Glomerular visceral epithelial cell (primary cell): ENCODE measurements at regions not wholly inside any gene's neighbourhood (a gene's known extent, or its start where the extent isn't known, plus 50 kb on each side); places are given as distances from the start of the nearest gene placed in this dataset.
"Not testable (repeated sequence)": the region's sequence is repeated elsewhere in the genome, so short reads cannot be mapped to it uniquely, and the experiment has no call there.

Experiments
- DNase-seq: peaks from one replicate; pipeline ENCODE4 v3.0.0-alpha.2; 2016; ENCODE audit errors: extremely low spot score

DNA sequence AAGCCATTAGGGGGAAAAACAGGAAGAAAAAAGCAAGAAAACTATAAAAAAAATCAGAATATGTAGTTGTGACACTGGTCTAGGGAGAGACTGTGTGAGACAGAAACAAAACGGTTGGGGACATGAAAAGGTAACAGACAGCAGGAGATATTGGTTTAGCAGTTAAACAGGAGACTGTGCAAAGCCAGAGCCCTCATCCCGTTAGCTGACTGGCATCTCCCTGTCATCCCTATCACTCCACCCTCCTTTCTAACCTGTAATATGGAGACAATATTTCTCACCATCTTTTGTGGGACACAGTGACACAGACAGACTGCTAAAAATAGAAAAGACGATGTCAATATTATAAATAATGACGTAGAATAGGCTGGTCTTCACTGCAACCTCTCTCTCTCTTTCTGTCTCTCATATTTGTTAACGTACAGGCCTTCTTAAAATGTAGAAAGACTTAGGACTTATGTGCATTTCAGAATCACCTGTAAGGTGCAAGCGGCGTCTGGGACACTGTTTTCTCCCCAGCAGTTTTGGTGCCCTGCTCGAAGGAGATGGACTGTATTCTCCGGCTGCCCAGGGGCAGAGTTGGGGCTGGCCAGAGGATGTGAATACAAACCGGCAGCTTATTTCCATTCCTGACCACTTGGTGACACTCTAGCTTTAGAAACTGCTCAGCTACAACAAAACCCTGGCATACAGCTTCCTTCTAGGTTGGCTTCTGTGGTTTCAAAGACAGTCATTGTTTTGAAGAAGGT is 190.6 kb downstream of the MAT2B start:
- DNase-seq: peak; percentile 59

- DNase-seq: no peak
These were observed 191.1 kb downstream of the MAT2B start for GRCh38 chr5:163696579-163696887.

- DNase-seq: no peak
These were observed 200.8 kb downstream of the MAT2B start for GRCh38 chr5:163706053-163706771.

GRCh38 chr5:163712011-163712410 is 206.6 kb downstream of the MAT2B start:
- no peak for DNase-seq

- no peak for DNase-seq
These were observed 212.9 kb downstream of the MAT2B start for GRCh38 chr5:163718272-163718671.

GRCh38 chr5:163724305-163724704 is 218.9 kb downstream of the MAT2B start:
- no peak for DNase-seq

DNA sequence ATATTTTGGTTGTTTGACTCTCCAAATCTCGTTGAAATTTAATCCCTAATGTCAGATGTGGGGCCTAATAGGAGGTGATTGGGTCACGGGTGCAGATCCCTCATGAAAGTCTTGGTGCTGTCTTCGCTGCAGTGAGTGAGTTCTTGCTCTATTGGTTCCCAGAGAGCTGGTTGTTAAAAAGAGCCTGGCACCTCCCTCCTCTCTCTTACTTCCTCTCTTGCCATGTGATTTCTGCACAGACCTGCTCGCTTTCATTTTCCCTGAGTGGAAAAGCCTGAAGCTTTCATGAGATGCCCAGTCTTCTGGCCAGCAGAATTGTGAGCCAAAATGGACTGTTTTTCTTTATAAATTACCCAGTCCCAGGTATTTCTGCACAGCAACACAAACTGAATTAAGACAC is 221.6 kb downstream of the MAT2B start:
- DNase-seq: no peak

DNA sequence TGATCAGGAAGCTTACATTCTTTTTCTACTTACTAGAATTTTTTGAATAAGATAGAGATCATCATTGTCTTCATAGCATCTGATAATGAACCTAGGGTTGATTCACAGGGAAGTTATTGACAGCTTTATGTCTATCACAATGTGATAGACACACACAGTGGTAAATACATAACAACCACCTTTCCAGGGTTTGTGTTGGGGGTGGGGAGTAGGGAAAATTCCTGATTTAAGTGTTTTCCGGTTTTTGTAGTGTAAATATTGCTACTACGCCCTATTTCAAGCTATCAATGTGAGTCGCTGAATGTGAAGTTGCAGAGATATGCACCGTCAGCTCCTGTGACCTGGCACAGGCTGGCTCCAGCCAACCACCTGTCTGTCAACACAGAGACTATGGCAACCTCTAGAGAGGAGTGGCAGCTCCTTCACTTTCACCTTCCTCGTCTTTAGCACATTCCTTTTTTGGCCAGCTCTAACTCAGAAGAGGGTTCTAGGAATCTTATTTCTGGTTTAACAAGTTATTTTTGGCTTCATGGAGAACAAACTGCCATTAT is 224.9 kb downstream of the MAT2B start:
- no peak for DNase-seq

DNA sequence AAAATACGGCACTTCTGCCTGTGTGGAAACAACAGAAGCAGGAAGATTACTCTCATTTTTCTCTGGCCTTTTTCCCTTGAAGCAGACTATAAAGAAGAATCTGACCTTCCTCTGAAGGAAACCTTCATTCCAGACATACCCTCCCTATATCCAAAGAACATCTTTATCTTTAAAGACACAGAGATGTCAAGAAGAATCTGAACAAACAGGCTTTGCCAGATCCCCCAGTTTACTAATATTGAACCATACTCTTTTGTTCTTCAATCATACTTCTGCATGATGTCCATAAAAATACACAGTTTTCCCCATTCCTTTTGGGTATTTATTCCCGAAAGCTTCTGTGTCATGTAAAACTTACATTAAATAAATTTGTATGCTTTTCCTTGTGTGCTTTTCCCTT is 225.8 kb downstream of the MAT2B start:
- no peak for DNase-seq

DNA sequence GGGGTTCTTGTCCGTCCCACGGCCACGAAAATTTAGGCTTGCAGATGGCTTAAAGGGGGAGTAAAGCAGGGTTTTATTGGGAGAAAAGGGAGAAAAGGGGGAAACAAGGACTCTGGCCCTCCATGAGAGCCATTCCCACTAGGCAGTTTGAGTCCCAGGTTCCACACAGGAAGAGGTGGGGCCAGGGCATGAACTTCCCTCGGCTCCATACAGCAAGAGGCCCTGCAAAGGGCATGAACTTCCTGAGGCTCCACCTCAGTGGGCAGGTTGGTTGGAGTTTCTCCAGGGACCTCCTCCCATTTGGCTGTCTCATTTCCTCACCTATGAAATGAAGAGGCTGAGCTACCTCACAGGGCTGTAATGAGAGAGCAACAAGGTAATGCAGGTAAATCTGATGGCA is 229.7 kb downstream of the MAT2B start:
- no peak for DNase-seq

GRCh38 chr5:163747586-163747985 is 242.2 kb downstream of the MAT2B start:
- no peak for DNase-seq

GRCh38 chr5:163748934-163749333 is 243.5 kb downstream of the MAT2B start:
- DNase-seq: no peak

DNA sequence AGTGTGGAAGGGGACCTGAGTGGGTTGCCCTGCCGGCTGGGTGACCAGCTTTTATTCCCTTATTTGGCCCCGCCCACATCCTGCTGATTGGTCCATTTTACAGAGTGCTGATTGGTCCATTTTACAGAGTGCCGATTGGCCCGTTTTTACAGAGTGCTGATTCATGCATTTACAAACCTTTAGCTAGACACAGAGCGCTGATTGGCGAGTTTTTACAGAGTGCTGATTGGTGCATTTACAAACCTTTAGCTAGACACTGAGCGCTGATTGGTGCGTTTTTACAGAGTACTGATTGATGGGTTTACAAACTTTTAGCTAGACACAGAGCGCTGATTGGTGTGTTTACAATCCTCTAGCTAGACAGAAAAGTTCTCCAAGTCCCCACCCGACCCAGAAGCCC is 245.0 kb downstream of the MAT2B start:
- not testable (repeated sequence) for DNase-seq

GRCh38 chr5:163755505-163755904 is 250.1 kb downstream of the MAT2B start:
- DNase-seq: no peak

DNA sequence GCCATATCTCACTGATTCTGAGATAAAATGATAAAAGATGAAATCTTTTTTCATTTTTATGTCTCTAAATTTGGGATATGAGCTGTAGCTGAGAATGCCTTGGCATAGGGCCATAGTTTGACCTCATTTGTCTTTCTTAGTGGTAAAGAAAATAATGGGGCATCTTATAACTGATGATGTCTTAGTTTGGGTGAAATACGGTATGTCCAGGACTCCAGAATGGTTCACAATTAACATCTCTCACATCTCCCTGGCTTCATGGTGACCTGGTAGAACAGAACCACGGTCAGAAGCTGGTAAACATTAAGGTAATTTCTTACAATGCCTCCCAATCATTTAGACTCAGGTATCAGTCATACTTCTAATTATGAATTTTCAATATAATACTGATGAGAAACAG is 250.8 kb downstream of the MAT2B start:
- DNase-seq: no peak

- DNase-seq: no peak
These were observed 251.9 kb downstream of the MAT2B start for GRCh38 chr5:163757344-163757743.

DNA sequence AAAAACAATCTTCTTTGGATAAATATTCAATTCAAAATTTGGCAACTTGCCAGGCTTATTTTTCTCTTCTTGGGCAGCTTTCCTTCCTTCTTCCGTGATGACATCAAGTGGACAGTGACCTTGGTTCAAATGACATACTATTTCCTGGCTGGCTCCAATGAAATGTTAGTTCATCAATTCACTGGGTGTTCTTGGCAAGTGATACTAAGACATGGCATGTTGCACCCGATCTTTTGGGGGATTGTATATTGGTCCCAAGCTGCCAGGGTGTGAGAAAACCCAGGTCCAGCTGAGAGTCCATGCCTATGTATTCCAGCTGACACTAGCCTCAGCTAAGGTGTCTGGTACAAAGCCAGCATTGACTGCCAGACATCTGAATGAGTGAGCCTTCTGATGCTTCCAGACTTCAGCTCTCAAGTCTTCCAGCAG is 252.9 kb downstream of the MAT2B start:
- DNase-seq: no peak

- DNase-seq: no peak
These were observed 253.7 kb downstream of the MAT2B start for GRCh38 chr5:163759000-163759704.

DNA sequence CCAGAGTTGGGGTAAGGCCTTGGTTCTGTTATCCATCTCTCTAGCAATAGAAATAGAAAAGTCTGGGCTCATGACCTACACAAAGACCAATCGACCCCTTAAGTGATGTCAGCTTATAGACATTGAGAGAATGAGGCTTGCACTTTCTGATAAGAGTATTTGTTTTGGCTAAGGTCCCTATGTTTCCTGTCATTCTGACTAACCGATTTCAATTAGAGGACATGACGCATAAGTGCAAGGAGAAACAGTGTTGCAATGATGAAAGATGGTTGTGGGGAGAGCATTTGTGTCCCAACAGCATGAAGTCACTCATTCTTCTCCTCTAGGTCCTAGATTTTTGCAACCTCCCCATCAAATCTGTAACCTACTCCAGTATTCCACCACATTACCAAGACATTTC is 255.1 kb downstream of the MAT2B start:
- peak; percentile 23 for DNase-seq

DNA sequence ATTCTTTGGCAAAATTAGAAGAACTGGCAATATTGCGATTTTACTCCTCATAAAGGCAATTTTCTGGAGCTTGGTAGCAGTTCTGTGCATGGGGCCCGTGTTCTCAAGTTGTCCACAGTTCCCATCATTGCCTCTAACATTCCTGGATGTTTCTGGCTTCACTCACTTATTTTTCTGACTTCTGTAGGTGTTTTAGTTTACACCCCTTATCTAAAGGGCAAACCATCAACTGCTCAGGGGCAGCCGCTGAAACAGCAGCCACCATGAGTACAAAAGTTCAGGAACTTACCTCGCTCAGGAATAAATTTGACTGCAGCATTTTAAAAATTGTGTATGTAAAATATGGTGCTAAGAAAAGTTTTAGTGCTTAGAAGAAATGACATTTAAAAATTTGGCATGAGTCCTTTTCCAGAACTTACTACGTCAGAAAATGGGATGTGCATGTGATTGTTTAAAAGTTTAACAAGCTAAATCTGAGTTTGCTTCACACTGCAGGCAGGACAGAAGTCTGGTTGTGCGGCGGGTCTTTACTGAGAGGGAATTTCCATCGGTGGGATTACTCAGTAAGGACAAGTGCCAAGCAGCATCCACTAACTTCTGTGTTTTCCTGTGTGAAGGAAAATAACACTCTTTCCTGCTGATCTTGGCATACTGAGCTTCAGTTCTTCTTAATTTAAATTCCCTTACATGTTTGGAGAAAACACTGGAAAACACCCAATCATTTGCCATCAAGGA is 261.7 kb downstream of the MAT2B start:
- no peak for DNase-seq

- DNase-seq: no peak
These were observed 265.2 kb downstream of the MAT2B start for GRCh38 chr5:163770625-163771024.

- no peak for DNase-seq
These were observed 266.8 kb downstream of the MAT2B start for GRCh38 chr5:163772241-163772640.
